ENCODE measurements at regions not wholly inside any gene's neighbourhood (a gene's known extent, or its start where the extent isn't known, plus 50 kb on each side); places are given as distances from the start of the nearest gene placed in this dataset.

DNA sequence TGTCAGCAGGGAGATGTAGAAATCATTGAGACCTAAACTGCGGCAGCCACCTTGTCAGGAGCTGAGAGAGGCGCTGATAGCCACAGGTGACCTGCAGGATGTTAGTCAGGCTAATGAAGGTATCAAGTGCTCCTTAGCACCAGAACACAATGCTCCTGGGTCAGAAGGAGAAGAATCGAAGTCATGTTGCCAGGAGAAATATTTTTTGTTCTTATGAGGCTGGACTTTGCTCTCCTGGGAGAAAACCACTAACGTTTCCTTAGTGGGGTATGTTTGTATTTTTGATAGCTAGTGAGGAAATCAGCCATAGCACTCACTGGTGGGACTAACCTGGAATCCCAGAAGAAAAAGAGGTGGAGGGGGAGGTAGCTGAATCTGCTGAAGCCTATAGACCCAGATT lies 120.9 kb upstream of the LRFN2 start:
- TF ChIP-seq, protein P1, sequence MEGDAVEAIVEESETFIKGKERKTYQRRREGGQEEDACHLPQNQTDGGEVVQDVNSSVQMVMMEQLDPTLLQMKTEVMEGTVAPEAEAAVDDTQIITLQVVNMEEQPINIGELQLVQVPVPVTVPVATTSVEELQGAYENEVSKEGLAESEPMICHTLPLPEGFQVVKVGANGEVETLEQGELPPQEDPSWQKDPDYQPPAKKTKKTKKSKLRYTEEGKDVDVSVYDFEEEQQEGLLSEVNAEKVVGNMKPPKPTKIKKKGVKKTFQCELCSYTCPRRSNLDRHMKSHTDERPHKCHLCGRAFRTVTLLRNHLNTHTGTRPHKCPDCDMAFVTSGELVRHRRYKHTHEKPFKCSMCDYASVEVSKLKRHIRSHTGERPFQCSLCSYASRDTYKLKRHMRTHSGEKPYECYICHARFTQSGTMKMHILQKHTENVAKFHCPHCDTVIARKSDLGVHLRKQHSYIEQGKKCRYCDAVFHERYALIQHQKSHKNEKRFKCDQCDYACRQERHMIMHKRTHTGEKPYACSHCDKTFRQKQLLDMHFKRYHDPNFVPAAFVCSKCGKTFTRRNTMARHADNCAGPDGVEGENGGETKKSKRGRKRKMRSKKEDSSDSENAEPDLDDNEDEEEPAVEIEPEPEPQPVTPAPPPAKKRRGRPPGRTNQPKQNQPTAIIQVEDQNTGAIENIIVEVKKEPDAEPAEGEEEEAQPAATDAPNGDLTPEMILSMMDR (IDR thresholded peaks at IDR 0.05) = no peak
- TF ChIP-seq POLR2A (IDR thresholded peaks at IDR 0.05; ENCODE audit: low read length) (no peak), CHD4 (IDR thresholded peaks at IDR 0.05; ENCODE audit: borderline replicate concordance) (no peak), ZFP36 (IDR thresholded peaks at IDR 0.05; ENCODE audit: borderline replicate concordance, partially characterized antibody) (no peak), HEYL (CRISPR knock-in tag; IDR thresholded peaks at IDR 0.05) (no peak), RAD21 (conservative IDR thresholded peaks at IDR 0.05 in 1 of 2, IDR thresholded peaks at IDR 0.05 in 1 of 2) (no peak), TFCP2L1 (CRISPR knock-in tag; IDR thresholded peaks at IDR 0.05) (no peak), RCOR1 (IDR thresholded peaks at IDR 0.05; ENCODE audit: low read depth, low read length) (no peak), CBX8 (IDR thresholded peaks at IDR 0.05) (no peak), KDM1A (IDR thresholded peaks at IDR 0.05; ENCODE audit: low read depth) (no peak), KDM5A (IDR thresholded peaks at IDR 0.05) (no peak), BHLHE40 (IDR thresholded peaks at IDR 0.05; ENCODE audit: low read depth, low read length) (no peak)
- TF ChIP-seq, protein P2, sequence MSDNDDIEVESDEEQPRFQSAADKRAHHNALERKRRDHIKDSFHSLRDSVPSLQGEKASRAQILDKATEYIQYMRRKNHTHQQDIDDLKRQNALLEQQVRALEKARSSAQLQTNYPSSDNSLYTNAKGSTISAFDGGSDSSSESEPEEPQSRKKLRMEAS (IDR thresholded peaks at IDR 0.05) = no peak
- TF ChIP-seq, protein P3, sequence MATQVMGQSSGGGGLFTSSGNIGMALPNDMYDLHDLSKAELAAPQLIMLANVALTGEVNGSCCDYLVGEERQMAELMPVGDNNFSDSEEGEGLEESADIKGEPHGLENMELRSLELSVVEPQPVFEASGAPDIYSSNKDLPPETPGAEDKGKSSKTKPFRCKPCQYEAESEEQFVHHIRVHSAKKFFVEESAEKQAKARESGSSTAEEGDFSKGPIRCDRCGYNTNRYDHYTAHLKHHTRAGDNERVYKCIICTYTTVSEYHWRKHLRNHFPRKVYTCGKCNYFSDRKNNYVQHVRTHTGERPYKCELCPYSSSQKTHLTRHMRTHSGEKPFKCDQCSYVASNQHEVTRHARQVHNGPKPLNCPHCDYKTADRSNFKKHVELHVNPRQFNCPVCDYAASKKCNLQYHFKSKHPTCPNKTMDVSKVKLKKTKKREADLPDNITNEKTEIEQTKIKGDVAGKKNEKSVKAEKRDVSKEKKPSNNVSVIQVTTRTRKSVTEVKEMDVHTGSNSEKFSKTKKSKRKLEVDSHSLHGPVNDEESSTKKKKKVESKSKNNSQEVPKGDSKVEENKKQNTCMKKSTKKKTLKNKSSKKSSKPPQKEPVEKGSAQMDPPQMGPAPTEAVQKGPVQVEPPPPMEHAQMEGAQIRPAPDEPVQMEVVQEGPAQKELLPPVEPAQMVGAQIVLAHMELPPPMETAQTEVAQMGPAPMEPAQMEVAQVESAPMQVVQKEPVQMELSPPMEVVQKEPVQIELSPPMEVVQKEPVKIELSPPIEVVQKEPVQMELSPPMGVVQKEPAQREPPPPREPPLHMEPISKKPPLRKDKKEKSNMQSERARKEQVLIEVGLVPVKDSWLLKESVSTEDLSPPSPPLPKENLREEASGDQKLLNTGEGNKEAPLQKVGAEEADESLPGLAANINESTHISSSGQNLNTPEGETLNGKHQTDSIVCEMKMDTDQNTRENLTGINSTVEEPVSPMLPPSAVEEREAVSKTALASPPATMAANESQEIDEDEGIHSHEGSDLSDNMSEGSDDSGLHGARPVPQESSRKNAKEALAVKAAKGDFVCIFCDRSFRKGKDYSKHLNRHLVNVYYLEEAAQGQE (IDR thresholded peaks at IDR 0.05) = no peak
